C4-2B (cell line): ENCODE measurements at regions not wholly inside any gene's neighbourhood (a gene's known extent, or its start where the extent isn't known, plus 50 kb on each side); places are given as distances from the start of the nearest gene placed in this dataset.

ENCODE experiments used
- ZFX ChIP-seq: fragments of 450-650 bp; IDR thresholded peaks from 2 replicates; pipeline ENCODE4 v1.6.1; 2017
- TF ChIP-seq, protein P1 (sequence below): fragments of 450-650 bp; conservative IDR thresholded peaks from 2 replicates; pipeline ENCODE4 v1.5.1; 2017; ENCODE audit warnings: mild to moderate bottlenecking

DNA sequence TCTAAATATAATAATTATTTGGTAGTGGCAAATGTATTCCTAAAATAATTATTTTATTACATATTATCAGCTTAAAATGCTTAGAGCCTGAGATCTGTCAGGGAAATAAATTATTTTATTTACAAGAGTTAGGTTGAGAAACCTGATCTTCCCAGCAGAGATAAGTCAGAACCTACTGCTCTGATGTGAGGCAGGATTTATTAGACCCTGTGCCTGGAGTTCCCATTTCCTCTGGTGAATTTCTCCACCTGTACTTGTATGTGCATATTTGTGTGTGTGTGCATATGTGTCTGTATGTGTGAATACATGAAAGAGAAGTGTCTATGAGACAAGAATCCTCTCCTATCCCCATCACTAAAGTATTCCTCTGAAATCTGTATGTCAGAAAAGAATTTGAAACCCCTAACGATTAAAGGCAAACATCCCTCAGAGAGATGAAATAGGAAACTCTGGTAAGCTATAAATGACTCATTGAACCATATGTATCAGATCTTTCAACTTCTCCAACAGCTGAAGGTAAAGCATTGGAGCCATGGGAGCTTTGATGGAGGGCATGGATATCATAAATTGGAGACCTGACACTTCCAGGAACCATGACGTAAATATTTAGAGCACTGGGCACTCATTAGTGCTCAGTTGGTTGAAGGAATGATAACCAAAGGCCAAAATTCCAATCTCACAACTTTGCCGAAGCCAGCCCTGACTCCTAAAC lies 190.9 kb downstream of the XPNPEP1 start:
- TF ChIP-seq, protein P1, sequence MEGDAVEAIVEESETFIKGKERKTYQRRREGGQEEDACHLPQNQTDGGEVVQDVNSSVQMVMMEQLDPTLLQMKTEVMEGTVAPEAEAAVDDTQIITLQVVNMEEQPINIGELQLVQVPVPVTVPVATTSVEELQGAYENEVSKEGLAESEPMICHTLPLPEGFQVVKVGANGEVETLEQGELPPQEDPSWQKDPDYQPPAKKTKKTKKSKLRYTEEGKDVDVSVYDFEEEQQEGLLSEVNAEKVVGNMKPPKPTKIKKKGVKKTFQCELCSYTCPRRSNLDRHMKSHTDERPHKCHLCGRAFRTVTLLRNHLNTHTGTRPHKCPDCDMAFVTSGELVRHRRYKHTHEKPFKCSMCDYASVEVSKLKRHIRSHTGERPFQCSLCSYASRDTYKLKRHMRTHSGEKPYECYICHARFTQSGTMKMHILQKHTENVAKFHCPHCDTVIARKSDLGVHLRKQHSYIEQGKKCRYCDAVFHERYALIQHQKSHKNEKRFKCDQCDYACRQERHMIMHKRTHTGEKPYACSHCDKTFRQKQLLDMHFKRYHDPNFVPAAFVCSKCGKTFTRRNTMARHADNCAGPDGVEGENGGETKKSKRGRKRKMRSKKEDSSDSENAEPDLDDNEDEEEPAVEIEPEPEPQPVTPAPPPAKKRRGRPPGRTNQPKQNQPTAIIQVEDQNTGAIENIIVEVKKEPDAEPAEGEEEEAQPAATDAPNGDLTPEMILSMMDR: no peak
- no peak for TF ChIP-seq ZFX
